ENCODE measurements at regions not wholly inside any gene's neighbourhood (a gene's known extent, or its start where the extent isn't known, plus 50 kb on each side); places are given as distances from the start of the nearest gene placed in this dataset.
"Not testable (repeated sequence)": the region's sequence is repeated elsewhere in the genome, so short reads cannot be mapped to it uniquely, and the experiment has no call there.

DNA sequence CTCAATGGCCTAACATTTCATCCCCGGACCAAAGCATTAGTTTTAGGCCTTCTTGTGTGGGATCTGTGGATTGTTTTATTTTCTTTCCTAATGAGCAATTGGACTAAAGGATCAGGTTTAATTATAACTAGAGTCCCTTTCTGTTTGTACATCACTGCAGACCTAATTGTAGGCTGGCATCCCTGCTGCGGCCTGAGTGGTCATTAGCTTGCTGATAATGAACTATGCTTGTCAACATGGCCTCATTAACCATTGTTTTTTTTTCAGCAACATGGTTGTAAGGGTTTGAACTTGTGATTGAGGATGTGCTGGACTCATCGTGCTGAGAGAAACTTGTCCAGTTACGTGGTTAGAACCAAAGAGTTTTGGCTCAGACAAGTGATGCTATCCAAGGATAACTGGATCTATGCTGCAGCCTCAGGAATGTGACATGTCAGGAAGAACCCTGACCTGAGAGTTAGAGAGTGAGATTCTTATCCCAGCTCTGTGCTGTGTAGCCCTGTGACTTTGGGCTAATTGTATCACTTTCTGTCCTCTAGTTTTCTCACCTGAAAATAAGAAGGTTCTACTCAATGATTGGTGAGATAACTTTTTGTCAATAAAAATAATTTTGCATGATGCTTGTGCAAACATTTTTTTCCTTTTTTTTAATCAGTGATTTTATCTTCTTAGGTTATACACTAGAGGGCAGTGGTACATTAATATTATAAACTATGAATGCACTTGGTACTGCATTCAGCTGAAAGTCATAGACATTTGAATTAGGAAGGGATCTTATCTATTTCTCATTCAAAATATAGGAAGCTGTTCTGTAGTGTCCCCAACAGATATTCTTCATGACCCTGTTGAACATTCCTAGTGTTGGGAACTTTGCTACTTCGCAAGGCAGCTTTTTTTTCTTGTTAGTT lies 140.9 kb downstream of the RNF144B start:
- DNase-seq (ENCODE audit: low read depth in 3 of 3), result no peak

DNA sequence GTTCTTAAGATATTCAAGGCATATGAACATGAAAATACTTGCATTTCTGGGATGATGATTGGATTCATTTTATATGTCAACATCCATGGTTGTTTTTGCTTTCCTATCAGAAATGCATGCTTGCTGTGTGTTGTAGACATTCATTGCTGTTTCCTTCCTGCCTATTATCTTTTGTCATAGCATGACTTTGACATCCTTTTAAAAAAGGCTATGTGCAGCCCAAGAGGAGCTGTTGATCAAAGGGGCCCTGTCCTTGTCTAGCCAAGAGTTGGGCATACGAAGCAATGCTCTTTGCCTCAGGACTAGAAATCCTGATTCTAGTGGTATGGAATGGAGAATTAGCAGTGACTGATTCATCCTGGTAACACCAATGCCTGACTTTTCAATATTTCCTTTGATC lies 143.1 kb downstream of the RNF144B start:
- DNase-seq (ENCODE audit: low read depth in 3 of 3), result no peak

DNA sequence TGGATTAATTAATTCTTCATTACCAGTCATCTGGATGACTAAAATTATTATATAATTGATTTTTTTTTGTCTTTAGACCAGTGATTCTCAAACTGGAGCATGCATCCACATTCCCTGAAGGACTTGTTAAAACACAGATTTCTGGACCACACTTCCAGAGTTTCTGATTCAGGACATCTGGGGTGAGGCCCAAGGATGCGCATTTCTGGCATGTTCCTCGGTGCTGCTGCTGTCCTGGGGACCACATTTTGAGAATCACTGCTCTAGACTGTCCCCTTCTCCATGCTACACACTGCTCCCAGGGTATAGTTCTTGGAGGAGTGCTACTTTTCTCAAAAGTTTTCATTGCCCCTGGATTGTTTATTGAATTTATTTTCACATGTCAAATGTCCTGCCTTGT lies 145.0 kb downstream of the RNF144B start:
- no peak for DNase-seq (ENCODE audit: low read depth in 3 of 3)

DNA sequence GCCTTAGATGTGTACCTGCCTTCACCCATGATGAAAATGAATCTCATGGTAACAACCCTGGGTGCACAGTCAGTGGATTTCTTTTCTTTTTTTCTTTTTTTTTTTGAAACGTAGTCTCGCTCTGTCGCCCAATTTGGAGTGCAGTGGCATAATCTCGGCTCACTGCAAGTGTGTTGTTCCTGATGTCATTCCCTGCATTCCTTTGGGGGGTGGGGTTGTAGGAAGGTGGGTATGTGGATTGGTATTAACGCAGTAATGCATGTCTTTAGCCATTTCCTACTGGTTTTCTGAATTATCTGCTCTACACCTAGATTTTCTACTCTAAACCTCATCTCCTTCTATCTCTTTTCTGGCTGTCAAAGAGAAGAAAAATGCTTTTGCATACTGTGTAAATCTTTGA lies 146.6 kb downstream of the RNF144B start:
- no peak for DNase-seq (ENCODE audit: low read depth in 3 of 3)

DNA sequence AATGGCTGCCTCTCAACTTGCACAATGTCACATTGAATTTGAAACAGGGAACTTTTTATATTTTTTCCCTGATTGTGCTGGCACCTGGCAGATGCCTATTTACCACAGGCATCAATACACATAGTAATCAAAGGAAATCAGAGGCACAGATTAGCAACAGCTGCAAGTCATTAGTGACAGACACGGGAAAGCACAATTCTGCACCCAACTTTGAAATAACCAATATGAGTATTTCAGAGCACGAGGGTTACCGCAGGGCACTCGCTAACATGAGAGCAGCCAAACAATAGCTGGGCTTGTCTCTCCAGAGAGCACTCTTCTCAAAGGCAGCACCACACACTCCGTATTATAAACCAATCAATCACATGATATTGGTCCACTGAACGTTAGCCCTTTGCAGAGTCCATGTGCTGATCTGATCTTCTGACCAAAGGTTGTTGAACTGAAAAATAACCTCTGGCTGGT lies 149.5 kb downstream of the RNF144B start:
- DNase-seq (ENCODE audit: low read depth in 3 of 3), result no peak

DNA sequence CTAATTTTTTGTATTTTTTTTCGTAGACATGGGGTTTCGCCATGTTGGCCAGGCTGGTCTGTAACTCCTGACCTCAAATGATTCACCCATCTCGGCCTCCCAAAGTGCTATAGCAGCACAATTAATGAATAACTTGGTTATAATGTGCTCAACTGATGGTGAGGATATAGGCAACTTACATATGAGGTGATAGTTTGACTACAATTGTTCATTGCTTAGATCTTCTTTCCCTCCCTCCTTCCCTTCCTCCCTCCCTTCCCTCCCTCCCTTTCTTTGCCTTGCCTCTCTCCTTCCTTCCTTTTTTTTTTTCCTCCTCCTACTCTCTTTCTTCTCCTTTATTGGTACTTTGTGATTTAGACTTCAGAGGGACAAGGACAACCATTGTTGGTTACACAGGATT lies 151.2 kb downstream of the RNF144B start:
- DNase-seq (ENCODE audit: low read depth in 3 of 3), result no peak

DNA sequence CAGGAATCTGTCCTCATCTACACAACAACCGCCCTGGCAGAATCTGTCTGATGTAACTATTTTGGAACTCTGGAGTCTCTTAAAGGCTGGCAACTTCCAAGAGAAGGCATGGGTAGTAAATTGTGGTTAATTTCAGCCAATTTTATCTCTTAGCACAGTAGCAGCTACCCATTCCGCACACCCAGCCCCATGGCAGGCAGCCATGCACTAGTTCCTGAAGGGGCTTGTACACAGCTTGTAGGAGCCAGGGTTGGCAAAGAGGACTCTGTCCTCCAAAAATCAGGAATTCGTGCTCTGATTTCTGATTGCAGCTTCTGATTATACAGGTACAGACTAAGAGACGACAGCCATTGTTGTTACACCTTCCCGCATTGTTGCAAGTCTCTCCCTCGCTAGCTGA lies 155.9 kb downstream of the RNF144B start:
- DNase-seq (ENCODE audit: low read depth in 3 of 3), result no peak

DNA sequence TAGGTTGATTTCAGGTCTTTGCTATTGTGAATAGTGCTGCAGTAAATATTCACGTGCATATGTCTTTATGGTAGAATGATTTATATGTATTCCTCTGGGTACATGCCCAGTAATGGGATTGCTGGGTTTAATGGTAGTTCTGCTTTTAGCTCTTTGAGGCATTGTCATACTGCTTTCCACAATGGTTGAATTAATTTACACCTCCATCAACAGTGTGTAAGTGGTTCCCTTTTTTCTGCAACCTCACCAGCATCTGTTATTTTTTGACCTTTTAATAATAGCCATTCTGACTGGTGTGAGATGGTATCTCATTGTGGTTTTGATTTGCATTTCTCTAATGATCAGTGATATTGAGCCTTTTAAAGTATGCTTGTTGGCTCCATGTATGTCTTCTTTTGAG lies 158.0 kb downstream of the RNF144B start:
- DNase-seq (ENCODE audit: low read depth in 3 of 3), result not testable (repeated sequence)

DNA sequence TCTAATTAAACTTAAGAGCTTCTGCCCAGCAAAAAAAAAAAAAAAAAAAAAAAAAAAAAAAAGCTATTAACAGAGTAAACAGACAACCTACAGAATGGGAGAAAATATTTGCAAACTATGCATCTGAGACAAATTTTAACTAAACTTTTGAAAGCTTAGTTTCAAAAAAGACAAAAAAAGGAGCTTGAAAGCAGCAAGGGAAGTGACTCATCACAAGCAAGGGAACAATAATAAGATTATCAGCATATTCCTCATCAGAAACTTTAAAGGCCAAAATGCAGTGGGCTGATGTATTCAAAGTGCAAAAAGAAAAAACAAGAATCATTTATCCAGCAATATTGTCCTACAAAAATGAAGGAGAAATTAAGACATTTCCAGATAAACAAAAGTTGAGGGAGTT lies 158.6 kb downstream of the RNF144B start:
- no peak for DNase-seq (ENCODE audit: low read depth in 3 of 3)

DNA sequence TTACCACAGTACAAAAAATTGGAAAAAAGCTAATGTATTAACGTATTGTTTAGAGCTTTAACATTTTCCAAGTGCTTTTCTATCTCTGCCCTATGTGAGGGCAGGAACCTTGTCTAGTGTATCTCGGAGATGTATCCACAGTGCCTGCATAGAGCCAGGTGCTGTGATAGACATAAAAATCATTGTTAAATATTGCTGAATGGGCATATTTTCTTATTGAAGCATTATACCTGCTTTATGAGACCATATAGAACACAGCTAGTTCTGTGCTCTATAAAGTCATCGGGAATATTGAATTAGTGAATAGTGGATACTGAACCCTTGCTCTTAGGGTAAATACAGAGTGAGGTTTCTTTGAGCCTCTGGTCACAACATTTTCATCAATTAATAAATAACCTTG lies 163.0 kb downstream of the RNF144B start:
- DNase-seq (ENCODE audit: low read depth in 3 of 3), result no peak

DNA sequence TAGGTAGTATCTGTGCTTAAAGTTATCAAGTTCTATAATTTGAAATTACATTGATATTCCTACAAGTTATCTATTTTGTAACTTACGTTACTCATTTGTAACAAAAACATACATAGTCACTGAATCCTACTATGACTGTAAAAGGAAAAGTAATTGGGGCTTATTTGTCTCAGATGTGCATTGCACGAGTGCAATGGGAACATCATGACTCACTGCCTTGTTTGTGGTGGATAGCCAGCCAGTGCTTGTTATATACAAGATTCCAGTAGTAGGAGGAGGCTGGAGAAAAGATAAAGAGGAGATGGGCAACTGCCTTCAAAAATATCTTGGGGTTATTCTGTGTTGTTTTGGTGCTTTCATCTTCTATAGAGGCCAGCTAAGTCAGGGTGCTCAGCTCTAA lies 164.1 kb downstream of the RNF144B start:
- no peak for DNase-seq (ENCODE audit: low read depth in 3 of 3)

DNA sequence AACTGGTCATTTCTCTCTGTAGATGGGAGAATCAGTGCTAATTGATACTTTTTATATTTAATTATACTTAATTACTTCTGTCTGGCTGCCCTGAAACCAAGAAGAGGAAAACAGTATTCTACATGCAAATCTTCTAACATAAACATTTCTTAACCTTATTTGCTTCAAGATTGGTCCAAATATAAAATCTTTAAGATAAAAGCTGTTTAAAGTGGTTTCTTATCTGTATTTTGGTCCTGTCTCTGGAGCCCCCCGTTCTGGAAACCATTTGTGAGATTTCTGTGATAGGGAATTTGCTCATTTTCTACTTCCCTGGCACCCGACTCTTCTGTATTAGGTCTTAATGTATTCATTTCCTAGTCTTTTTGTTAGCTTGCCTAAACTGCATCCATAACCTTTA lies 168.6 kb downstream of the RNF144B start:
- no peak for DNase-seq (ENCODE audit: low read depth in 3 of 3)

DNA sequence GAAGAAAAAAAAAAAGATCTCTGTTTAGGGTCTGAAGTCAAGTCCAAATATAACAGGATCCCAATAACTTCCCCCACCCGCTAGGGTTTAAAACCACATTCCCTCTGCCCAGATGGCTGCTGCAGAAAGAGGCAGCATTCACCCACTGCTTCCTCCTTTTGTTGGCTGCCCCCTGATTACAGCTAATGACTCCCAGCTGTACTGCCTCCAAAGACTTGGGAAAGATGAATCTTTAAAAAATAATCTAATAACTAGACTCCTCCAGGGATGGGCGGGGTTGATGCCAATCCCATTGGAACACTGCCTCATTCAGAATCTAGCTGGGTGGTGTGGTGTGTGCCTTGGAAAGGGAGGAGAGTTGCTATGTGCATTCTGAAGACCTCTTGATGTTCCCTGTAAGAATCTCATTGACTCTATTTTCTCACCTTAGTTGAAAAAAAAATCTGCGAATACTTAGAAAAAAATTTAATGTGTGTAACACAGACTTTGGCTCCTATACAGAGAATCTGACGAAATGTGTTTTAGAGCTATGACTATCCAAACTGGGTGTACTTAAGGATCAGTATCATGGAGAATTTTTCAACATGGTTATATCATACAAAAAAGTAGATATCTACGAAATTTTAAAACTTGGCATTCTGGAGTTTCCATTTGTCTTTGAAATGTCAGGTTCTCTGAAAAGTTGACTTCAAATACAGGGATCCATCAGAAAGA lies 174.0 kb downstream of the RNF144B start:
- no peak for DNase-seq (ENCODE audit: low read depth in 3 of 3)

DNA sequence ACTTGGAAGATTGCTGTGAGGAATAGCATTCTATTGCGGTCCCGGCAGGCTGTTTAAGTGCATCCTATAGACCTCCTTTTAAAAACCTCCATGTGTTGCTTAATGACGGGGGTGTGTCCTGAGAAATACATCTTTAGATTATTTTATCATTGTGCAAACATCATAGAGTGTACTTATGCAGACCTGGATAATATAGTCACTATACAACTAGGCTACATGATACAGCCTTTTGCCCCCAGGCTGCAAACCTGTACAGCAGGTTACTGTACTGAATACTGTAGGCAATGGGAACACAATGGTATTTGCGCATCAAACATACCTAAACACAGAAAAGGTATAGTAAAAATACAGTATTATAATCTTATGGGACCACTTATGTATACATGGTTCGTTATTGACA lies 175.6 kb downstream of the RNF144B start:
- DNase-seq (ENCODE audit: low read depth in 3 of 3), result no peak

DNA sequence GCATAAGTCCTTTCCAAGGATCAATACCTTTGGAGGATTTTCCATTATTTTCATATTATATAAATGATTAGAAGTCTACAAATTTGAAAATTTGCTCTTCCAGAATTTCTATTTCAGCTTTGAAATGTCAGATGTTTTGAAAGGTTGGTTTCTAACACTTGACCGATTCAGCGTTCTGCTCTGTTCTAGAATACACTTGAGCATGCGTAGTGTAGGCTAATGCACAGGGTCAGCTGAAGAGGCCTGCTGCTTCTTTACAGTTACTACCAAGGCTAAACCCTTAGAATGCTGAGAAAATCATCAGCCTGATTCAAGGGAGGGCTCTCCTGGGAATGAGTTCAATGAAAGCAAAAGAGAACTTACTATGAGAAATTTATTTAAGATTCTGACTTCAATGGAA lies 177.6 kb downstream of the RNF144B start:
- DNase-seq (ENCODE audit: low read depth in 3 of 3), result no peak

DNA sequence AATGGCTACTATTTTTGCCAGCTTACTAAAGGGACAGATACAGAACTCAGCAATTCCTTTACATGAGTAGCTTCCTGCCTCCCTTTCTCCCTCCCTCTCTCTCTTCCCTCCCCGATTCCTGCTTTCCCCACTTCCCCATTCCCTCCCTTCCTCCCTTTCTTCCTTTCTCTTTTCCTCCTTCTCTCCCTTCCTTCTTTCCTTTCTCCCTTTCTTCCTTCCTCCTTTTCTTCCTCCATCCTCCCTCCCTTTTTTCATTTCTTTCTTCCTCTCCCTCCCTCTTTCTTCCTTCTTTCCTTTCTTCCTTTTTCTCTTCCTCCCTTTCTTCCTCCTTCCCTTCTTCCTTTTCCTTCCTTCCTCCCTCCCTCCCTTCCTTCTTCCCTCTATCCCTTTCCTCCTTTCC lies 178.1 kb downstream of the RNF144B start:
- DNase-seq (ENCODE audit: low read depth in 3 of 3), result no peak

DNA sequence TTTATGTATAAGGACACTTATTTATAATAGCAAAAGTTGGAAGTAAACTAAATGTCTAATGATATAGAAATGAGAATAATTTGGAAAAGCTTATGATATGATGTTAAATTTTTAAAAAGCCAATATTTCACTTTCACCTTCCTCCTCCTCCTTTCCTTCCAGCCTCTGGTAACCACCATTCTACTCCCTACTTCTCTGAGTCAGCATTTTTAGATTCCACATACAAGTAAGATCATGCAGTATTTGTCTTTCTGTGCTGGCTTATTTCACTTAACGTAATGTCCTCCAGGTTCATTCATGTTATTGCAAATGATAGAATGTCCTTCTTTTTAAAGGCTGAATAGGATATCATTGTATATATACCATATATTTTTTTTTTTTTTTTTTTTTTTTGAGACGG lies 180.2 kb downstream of the RNF144B start:
- no peak for DNase-seq (ENCODE audit: low read depth in 3 of 3)

DNA sequence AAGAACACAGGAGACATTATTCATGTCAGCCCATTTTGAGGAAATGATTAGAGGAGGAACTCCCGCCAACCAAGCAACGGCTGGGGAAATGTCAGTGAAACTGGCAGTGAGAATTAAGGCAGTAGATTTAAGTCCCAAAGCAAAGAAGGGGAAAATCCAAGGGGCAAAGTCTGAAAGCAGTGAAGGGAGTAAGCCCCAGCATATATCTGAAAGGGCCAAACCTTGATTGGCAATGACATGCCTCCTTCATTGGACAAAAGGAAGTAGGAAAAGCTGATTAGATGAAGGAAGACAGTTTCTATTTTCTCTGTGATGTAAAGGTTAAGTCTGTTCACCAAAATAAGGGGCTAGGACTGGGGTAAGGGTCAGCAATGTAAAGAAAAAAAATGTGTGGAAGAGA lies 190.3 kb downstream of the RNF144B start:
- no peak for DNase-seq (ENCODE audit: low read depth in 3 of 3)

DNA sequence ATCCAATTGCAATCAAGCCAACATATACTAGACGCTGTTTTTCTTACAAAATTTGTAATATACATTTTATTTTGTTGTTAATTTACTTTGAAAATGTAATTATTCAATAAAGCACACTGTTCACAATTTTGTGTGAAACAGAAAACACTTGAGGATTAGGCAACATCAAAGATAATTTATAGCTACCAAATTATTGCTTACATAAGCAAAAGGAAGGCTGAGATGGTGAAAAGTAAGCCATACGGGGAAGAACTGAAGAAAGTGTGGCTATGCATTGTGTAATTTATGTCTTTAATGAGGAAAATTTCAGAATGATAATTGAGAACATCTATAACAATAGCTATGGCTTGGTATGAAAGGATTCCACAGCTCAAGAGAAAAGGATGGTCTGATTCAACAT lies 192.0 kb downstream of the RNF144B start:
- DNase-seq (ENCODE audit: low read depth in 3 of 3), result no peak

DNA sequence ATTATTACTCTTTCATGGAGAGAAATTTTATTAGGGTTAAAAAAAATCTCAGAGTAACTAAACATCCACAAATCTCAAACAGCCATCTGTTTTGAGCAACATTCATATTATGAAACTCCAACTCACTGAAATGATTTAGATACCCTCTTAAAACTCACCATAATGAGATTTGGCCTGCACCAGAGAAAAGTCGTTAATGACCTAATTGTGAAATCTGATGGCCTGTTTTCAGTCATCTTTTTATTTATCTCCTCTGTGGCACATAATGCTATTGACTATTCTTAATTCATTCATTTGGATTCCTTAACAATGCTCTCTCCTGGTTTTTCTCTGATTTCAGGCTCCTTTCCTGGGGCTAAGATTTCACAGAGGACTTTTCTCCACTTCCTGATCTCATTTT lies 192.7 kb downstream of the RNF144B start:
- no peak for DNase-seq (ENCODE audit: low read depth in 3 of 3)

DNA sequence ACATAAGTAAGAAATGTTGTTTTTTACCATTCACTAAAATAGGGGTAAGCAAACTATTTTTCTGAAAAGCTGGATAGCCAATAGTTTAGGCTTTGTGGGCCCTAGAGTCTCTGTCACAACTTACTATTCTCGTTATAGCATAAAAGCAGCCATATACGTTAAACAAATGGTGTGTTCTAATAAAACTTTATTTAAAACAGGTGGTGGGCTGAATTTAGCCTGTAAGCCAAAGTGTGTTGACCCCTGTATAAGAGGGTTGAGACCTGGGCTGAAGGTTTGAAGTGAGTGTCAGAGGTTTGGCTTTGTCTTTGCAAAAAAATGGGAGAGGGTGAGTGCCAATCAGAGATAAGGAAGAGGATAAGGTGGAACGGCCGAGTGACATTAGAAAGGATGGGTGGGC lies 197.2 kb downstream of the RNF144B start:
- no peak for DNase-seq (ENCODE audit: low read depth in 3 of 3)

DNA sequence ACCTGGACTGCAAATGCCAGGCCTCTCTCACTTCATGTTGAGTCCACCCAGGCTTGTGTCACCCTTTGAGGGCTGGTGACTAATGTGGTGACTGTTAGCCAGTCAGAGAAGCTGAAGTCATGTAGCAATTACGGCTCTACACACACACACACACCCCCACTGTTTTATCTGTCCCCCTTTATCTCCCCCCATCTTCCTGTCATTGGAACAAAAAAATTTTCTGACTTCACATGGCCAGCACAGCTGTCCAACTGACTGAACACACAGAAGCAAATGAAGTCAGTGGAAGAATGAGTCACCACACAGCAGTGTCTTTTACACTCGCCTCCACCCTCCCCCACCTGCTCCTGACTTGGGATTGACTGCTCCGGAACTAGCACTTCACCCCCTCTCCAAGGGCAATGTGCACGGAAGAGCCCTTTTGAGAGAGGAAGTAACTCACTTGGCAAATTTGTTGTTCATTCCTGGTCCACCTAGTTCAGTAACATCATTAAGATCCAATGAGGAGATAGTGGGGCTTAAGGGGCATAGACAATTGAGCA lies 198.0 kb downstream of the RNF144B start:
- DNase-seq (ENCODE audit: low read depth in 3 of 3), result no peak

DNA sequence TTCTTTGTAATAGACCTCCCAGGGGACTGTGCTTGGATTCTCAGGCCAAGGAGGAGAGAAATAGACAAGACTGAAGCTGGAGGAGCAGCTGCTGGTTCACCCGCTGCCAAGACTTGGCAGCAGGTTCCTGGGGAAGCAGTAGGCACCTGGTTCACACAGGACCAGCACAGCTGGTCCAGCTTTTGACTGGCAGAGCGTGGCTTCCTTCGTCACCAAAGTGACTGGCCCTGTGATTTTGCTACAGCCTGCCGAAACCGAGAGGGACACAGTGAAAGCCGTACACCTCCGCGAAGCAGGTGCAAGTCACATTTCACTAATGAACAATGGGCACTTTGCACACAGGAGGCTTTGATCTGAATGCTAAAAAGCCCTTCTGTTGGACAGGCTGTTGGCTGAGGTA lies 199.0 kb downstream of the RNF144B start:
- no peak for DNase-seq (ENCODE audit: low read depth in 3 of 3)

Data from stimulated activated CD4-positive, alpha-beta T cell treated with anti-CD3 and anti-CD28 coated beads, TNF-alpha, amount 100 ng/mL, for 24 hours (primary cell).